Neural cell (in vitro differentiated cells): ENCODE measurements at regions not wholly inside any gene's neighbourhood (a gene's known extent, or its start where the extent isn't known, plus 50 kb on each side); places are given as distances from the start of the nearest gene placed in this dataset.

Source experiments
- H2AFZ ChIP-seq: fragments of 200-600, 300-800 bp; sonication (generic), shearing (Covaris generic); 2 replicates; pipeline ENCODE4 v1.6.0; 2014; ENCODE audit warnings: low read depth, mild to moderate bottlenecking, antibody characterized with exemption, low read length, moderate library complexity
- H3F3A ChIP-seq: fragments of 200-600 bp; shearing (Covaris generic); 2 replicates; pipeline ENCODE4 v1.6.1; 2016; ENCODE audit warnings: mild to moderate bottlenecking, moderate library complexity, mixed read lengths, antibody characterized with exemption, low read length; ENCODE audit not compliant: insufficient read depth, poor library complexity, severe bottlenecking
- H3K27ac ChIP-seq: fragments of 200-600, 300-800 bp; sonication (generic), shearing (Covaris generic); 2 replicates; pipeline ENCODE4 v1.5.1; 2014; ENCODE audit warnings: mild to moderate bottlenecking, low read length, moderate library complexity
- H3K27me3 ChIP-seq: fragments of 300-800, 200-600 bp; sonication (generic), shearing (Covaris generic); 2 replicates; pipeline ENCODE4 v1.6.0; 2014; ENCODE audit warnings: mild to moderate bottlenecking, low read depth, low read length, moderate library complexity; ENCODE audit not compliant: insufficient read depth
- H3K36me3 ChIP-seq: fragments of 300-800, 200-600 bp; sonication (generic), shearing (Covaris generic); 2 replicates; pipeline ENCODE4 v1.5.1; 2014; ENCODE audit warnings: mild to moderate bottlenecking, antibody characterized with exemption, low read length, moderate library complexity; ENCODE audit not compliant: insufficient read depth
- H3K4me2 ChIP-seq: fragments of 300-800, 200-600 bp; sonication (generic), shearing (Covaris generic); 2 replicates; pipeline ENCODE4 v1.6.0; 2014; ENCODE audit warnings: mild to moderate bottlenecking, low read length
- H3K4me3 ChIP-seq: fragments of 300-800, 200-600 bp; sonication (generic), shearing (Covaris generic); 2 replicates; pipeline ENCODE4 v1.5.1; 2014; ENCODE audit warnings: mild to moderate bottlenecking, low read length, moderate library complexity
- H3K79me2 ChIP-seq: fragments of 200-600 bp; shearing (Covaris generic); replicated peaks from 2 replicates; pipeline ENCODE4 v1.6.0; 2014; ENCODE audit warnings: mild to moderate bottlenecking, low read length, moderate library complexity; ENCODE audit not compliant: insufficient read depth
- H3K9ac ChIP-seq: fragments of 300-800, 200-600 bp; sonication (generic), shearing (Covaris generic); 2 replicates; pipeline ENCODE4 v1.6.1; 2016; ENCODE audit warnings: mild to moderate bottlenecking, low read length, mixed read lengths
- H3K9me2 ChIP-seq: fragments of 200-600 bp; shearing (Covaris generic); 2 replicates; pipeline ENCODE4 v1.6.1; 2016; ENCODE audit warnings: mild to moderate bottlenecking, low read length, mixed read lengths; ENCODE audit not compliant: insufficient read depth
- H3K9me3 ChIP-seq: fragments of 200-600, 300-800 bp; sonication (generic), shearing (Covaris generic); 2 replicates; pipeline ENCODE4 v1.6.1; 2016; ENCODE audit warnings: mild to moderate bottlenecking, mixed run types, low read length, moderate library complexity, mixed read lengths
- H4K20me1 ChIP-seq: fragments of 200-600 bp; shearing (Covaris generic); 2 replicates; pipeline ENCODE4 v1.6.1; 2016; ENCODE audit warnings: mild to moderate bottlenecking, mixed run types; ENCODE audit not compliant: insufficient read depth
- EP300 ChIP-seq: fragments of 450-650 bp; conservative IDR thresholded peaks from 2 replicates; pipeline ENCODE4 v1.6.1; 2014; ENCODE audit warnings: antibody characterized with exemption, mild to moderate bottlenecking, moderate library complexity; ENCODE audit not compliant: poor library complexity, severe bottlenecking
- EZH2 ChIP-seq: fragments of 200-600, 300-800 bp; shearing (Covaris generic), sonication (generic); IDR thresholded peaks from 2 replicates; pipeline ENCODE4 v1.6.1; 2014; ENCODE audit warnings: antibody characterized with exemption, low read length, borderline replicate concordance, mild to moderate bottlenecking; ENCODE audit not compliant: insufficient read depth, poor library complexity, severe bottlenecking
- MXI1 ChIP-seq: fragments of 450-650 bp; conservative IDR thresholded peaks from 2 replicates; pipeline ENCODE4 v1.6.1; 2014; ENCODE audit warnings: antibody characterized with exemption, mild to moderate bottlenecking; ENCODE audit not compliant: poor library complexity, severe bottlenecking
- POLR2AphosphoS5 ChIP-seq: IDR thresholded peaks from 2 replicates; pipeline ENCODE4 v1.6.1; 2012
- RAD21 ChIP-seq: fragments of 450-650 bp; conservative IDR thresholded peaks from 2 replicates; pipeline ENCODE4 v1.6.1; 2014; ENCODE audit warnings: antibody characterized with exemption, mild to moderate bottlenecking, moderate library complexity
- SMC3 ChIP-seq: fragments of 450-650 bp; conservative IDR thresholded peaks from 2 replicates; pipeline ENCODE4 v1.6.1; 2014; ENCODE audit warnings: antibody characterized with exemption, mild to moderate bottlenecking, moderate library complexity; ENCODE audit not compliant: poor library complexity
- TAF1 ChIP-seq: IDR thresholded peaks from 2 replicates; pipeline ENCODE4 v1.6.1; 2012; ENCODE audit warnings: low read depth
- TF ChIP-seq, protein P1 (sequence below): IDR thresholded peaks from 2 replicates; pipeline ENCODE4 v1.6.1; 2012; ENCODE audit warnings: borderline replicate concordance
- TF ChIP-seq, protein P2 (sequence below): fragments of 450-650 bp; IDR thresholded peaks from 2 replicates; pipeline ENCODE4 v1.5.1; 2014; ENCODE audit warnings: antibody characterized with exemption, mild to moderate bottlenecking, moderate library complexity; ENCODE audit not compliant: poor library complexity, severe bottlenecking

DNA sequence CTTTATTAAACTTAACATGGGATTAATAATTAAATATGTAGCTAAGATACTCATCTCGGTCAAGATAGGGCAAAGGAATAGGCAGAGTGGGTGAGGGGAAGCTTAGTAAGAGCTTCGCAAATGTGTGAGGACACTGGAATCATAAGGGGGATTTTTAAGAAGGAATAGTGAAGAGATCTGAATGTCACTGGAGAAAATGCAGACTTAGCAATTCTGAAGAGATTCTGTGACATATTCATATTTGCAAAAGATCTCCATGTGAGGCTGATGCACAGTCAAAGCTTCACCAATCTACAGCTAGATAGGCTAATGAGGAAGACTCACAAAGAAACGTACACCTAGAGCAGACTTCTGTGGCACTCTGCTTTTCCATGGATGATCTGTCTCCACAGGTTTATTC is 1202.8 kb upstream of the CDH6 start:
- H3K79me2 ChIP-seq = no peaks in the 10 kb centered on the region
- H3K9me2 ChIP-seq = no peaks in the 10 kb centered on the region
- H2AFZ ChIP-seq = no peak overlapping the region
- H3K27ac ChIP-seq = no peak overlapping the region
- no peaks in the 10 kb centered on the region for H4K20me1 ChIP-seq
- H3K9me3 ChIP-seq = no peaks in the 10 kb centered on the region
- H3K4me3 ChIP-seq = no peak overlapping the region
- H3K27me3 ChIP-seq = no peaks in the 10 kb centered on the region
- TF ChIP-seq SMC3 (no peak), RAD21 (no peak), TAF1 (no peak), EZH2 (no peak), EP300 (no peak), MXI1 (no peak), POLR2AphosphoS5 (no peak)
- TF ChIP-seq, protein P1, sequence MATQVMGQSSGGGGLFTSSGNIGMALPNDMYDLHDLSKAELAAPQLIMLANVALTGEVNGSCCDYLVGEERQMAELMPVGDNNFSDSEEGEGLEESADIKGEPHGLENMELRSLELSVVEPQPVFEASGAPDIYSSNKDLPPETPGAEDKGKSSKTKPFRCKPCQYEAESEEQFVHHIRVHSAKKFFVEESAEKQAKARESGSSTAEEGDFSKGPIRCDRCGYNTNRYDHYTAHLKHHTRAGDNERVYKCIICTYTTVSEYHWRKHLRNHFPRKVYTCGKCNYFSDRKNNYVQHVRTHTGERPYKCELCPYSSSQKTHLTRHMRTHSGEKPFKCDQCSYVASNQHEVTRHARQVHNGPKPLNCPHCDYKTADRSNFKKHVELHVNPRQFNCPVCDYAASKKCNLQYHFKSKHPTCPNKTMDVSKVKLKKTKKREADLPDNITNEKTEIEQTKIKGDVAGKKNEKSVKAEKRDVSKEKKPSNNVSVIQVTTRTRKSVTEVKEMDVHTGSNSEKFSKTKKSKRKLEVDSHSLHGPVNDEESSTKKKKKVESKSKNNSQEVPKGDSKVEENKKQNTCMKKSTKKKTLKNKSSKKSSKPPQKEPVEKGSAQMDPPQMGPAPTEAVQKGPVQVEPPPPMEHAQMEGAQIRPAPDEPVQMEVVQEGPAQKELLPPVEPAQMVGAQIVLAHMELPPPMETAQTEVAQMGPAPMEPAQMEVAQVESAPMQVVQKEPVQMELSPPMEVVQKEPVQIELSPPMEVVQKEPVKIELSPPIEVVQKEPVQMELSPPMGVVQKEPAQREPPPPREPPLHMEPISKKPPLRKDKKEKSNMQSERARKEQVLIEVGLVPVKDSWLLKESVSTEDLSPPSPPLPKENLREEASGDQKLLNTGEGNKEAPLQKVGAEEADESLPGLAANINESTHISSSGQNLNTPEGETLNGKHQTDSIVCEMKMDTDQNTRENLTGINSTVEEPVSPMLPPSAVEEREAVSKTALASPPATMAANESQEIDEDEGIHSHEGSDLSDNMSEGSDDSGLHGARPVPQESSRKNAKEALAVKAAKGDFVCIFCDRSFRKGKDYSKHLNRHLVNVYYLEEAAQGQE = no peak
- TF ChIP-seq, protein P2, sequence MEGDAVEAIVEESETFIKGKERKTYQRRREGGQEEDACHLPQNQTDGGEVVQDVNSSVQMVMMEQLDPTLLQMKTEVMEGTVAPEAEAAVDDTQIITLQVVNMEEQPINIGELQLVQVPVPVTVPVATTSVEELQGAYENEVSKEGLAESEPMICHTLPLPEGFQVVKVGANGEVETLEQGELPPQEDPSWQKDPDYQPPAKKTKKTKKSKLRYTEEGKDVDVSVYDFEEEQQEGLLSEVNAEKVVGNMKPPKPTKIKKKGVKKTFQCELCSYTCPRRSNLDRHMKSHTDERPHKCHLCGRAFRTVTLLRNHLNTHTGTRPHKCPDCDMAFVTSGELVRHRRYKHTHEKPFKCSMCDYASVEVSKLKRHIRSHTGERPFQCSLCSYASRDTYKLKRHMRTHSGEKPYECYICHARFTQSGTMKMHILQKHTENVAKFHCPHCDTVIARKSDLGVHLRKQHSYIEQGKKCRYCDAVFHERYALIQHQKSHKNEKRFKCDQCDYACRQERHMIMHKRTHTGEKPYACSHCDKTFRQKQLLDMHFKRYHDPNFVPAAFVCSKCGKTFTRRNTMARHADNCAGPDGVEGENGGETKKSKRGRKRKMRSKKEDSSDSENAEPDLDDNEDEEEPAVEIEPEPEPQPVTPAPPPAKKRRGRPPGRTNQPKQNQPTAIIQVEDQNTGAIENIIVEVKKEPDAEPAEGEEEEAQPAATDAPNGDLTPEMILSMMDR = no peak
- H3F3A ChIP-seq = no peaks in the 10 kb centered on the region
- no peak overlapping the region for H3K4me2 ChIP-seq
- H3K9ac ChIP-seq = no peak overlapping the region
- no peaks in the 10 kb centered on the region for H3K36me3 ChIP-seq

DNA sequence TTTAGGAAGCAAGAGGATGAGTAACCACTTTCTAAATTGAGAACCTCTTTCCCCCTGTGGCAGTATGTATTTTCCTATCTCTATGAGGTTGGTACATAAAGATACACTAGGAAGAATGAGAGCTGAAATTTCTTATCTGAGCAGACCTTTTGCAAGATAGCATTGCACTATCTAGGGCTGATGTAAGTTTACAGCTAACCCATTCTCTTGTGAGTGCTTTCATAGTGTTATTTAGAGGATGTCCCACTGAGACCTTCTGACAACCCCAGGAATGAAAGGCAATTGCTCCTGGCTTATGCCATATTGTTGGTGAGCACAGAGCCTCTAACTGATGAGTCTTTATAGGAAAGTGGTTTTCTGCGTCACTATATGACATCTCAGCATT is 1209.3 kb upstream of the CDH6 start:
- H3K27ac ChIP-seq = peak overlapping the region; percentile 32
- no peaks in the 10 kb centered on the region for H4K20me1 ChIP-seq
- H3K79me2 ChIP-seq = no peaks in the 10 kb centered on the region
- no peak overlapping the region for H3K4me3 ChIP-seq
- H2AFZ ChIP-seq = no peak overlapping the region
- no peaks in the 10 kb centered on the region for H3F3A ChIP-seq
- no peaks in the 10 kb centered on the region for H3K36me3 ChIP-seq
- no peak overlapping the region for H3K9ac ChIP-seq
- no peaks in the 10 kb centered on the region for H3K9me3 ChIP-seq
- H3K4me2 ChIP-seq = no peak overlapping the region
- H3K27me3 ChIP-seq = no peaks in the 10 kb centered on the region
- TF ChIP-seq POLR2AphosphoS5 (peak; percentile 36), SMC3 (no peak)
- H3K9me2 ChIP-seq = no peaks in the 10 kb centered on the region

DNA sequence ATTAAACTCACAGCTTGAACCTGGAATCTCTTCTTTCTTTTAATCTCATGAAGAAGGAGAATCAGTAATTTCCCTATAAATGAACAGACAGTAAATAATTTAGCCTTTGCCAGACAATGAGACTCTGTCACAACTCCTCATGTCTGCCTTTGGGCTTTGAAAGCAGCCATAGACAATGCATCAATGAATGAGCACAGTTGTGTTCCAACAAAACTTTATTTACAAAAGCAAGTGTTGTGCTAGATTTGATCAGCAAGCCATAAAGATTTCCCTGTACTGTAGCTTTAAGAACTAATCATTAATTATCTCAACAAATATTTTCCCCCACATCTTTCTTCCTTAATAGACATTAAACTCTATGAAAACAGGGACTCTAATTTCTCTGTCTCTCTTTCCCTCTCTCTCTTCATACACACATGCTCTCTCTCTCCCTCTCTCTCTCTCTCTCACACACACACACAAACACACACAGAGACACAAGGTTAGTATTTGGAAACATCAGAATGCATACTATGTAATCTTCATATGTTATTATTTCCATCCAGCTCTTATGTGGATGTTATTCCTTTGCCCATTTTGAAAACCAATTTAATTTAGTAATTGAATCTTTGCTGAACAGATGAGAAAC is 1209.8 kb upstream of the CDH6 start:
- TF ChIP-seq TAF1 (no peak), RAD21 (no peak), POLR2AphosphoS5 (no peak)
- Histone ChIP-seq H3K4me2 (no peak overlapping the region), H3K27ac (peak overlapping the region; percentile 32), H3K9me3 (no peaks in the 10 kb centered on the region), H3F3A (no peaks in the 10 kb centered on the region), H2AFZ (no peak overlapping the region), H4K20me1 (no peaks in the 10 kb centered on the region), H3K9ac (no peak overlapping the region), H3K36me3 (no peaks in the 10 kb centered on the region), H3K27me3 (no peaks in the 10 kb centered on the region), H3K79me2 (no peaks in the 10 kb centered on the region), H3K4me3 (no peak overlapping the region), H3K9me2 (no peaks in the 10 kb centered on the region)
